Body of pancreas (tissue), 4 donors: ENCODE measurements at regions not wholly inside any gene's neighbourhood (a gene's known extent, or its start where the extent isn't known, plus 50 kb on each side); places are given as distances from the start of the nearest gene placed in this dataset.

Experiments used
- ATAC-seq: fragments of 150-250 bp; one replicate; pipeline ENCODE4 v1.9.1; 2016
- DNase-seq, 4 donors: peaks; one replicate each; pipeline ENCODE4 v3.0.0-alpha.2; 2019
- H3K27ac ChIP-seq, 4 donors: fragments of 200-600 bp; sonication (generic); 1 replicate in 3 of 4; 2 replicates in 1 of 4; pipeline versions ENCODE4 v1.5.1 to v1.6.1; 2016 to 2019; ENCODE audit warnings: mild to moderate bottlenecking in 1 of 4, mixed read lengths in 1 of 4, moderate library complexity in 1 of 4
- H3K27me3 ChIP-seq, 2 donors: fragments of 200-600 bp; sonication (generic); one replicate each; pipeline ENCODE4 v1.6.0; 2016; ENCODE audit warnings: mild to moderate bottlenecking in 1 of 2
- H3K36me3 ChIP-seq, 2 donors: fragments of 200-600 bp; sonication (generic); replicated peaks in 1 of 2; 2 replicates each; pipeline ENCODE4 v1.5.1; 2016; ENCODE audit warnings: low read depth in 2 of 2; ENCODE audit not compliant: insufficient read depth in 1 of 2
- H3K4me1 ChIP-seq: fragments of 200-600 bp; sonication (generic); one replicate; pipeline ENCODE4 v1.6.0; 2016
- H3K4me3 ChIP-seq, 2 donors: fragments of 200-600 bp; sonication (generic); 1 replicate in 1 of 2; 2 replicates in 1 of 2; pipeline ENCODE4 v1.5.1; 2016 to 2019
- H3K9me3 ChIP-seq, 3 donors: fragments of 200-600 bp; sonication (generic); 1 replicate in 2 of 3; 2 replicates in 1 of 3; pipeline ENCODE4 v1.5.1; 2016
- CTCF ChIP-seq, 7 experiments: fragments of 450-650 bp in 4 of 7; fragments of 200-600 bp in 3 of 7; sonication (generic) in 3 of 7; IDR thresholded peaks; one replicate each; pipeline ENCODE4 v1.5.1; 2016 to 2019; ENCODE audit warnings: antibody characterized with exemption in 7 of 7
- POLR2A ChIP-seq, 3 donors: fragments of 450-650 bp; IDR thresholded peaks; one replicate each; pipeline ENCODE4 v1.6.1; 2016; ENCODE audit warnings: antibody characterized with exemption in 3 of 3, mild to moderate bottlenecking in 2 of 3
- WGBS, 2 donors: methylation state at CpG; one replicate each; pipeline ENCODE4 v1.1.5; 2017; 5-methylcytosine and 5-hydroxymethylcytosine counted together
- intact Hi-C: fragments of 100-400 bp; cut with DNase I; formaldehyde crosslinking; loops from one replicate; pipeline ENCODE4 v1.15.1; 2023

- Histone ChIP-seq H3K9me3 (no peaks in the 10 kb centered on the region), H3K36me3 (no peaks in the 10 kb centered on the region), H3K27ac (no peak overlapping the region), H3K27me3 (no peaks in the 10 kb centered on the region), H3K4me1 (peaks cover 3% of the 10 kb centered on the region), H3K4me3 (no peak overlapping the region)
- intact Hi-C loops = no loop called here
- ATAC-seq = no peak
- DNase-seq = no peak
- TF ChIP-seq POLR2A (IDR thresholded peaks at IDR 0.05) = no peak
- TF ChIP-seq CTCF (IDR thresholded peaks at IDR 0.05) = no peak
- WGBS, 2 donors = 90 to 91% methylated on average over 3 of the region's 3 CpGs
Measured at GRCh38 chr13:90623318-90624011, 724.0 kb upstream of the MIR17HG start.

GRCh38 chr13:90627813-90628212 is 719.7 kb upstream of the MIR17HG start:
- WGBS, 2 donors = 81 to 96% methylated on average over 1 of the region's 1 CpG
- Histone ChIP-seq H3K36me3 (no peaks in the 10 kb centered on the region), H3K4me3 (no peak overlapping the region), H3K4me1 (no peaks in the 10 kb centered on the region), H3K9me3 (no peaks in the 10 kb centered on the region), H3K27ac (no peak overlapping the region), H3K27me3 (no peaks in the 10 kb centered on the region)
- DNase-seq (no peak), ATAC-seq (no peak)
- TF ChIP-seq CTCF (IDR thresholded peaks at IDR 0.05) (no peak), POLR2A (IDR thresholded peaks at IDR 0.05) (no peak)
- intact Hi-C loops = no loop called here

GRCh38 chr13:90628471-90628870 is 719.0 kb upstream of the MIR17HG start:
- DNase-seq (no peak), ATAC-seq (no peak)
- intact Hi-C loops = no loop called here
- no peaks in the 10 kb centered on the region for H3K9me3 ChIP-seq
- TF ChIP-seq CTCF (IDR thresholded peaks at IDR 0.05) (no peak), POLR2A (IDR thresholded peaks at IDR 0.05) (no peak)
- no peaks in the 10 kb centered on the region for H3K27me3 ChIP-seq
- no peaks in the 10 kb centered on the region for H3K36me3 ChIP-seq
- no peak overlapping the region for H3K4me3 ChIP-seq
- peaks cover 1% of the 10 kb centered on the region for H3K4me1 ChIP-seq
- WGBS, 2 donors = 89% methylated on average over 4 of the region's 4 CpGs
- H3K27ac ChIP-seq = no peak overlapping the region

- H3K9me3 ChIP-seq = no peaks in the 10 kb centered on the region
- intact Hi-C loops = no loop called here
Measured at GRCh38 chr13:90630716-90631115, 716.8 kb upstream of the MIR17HG start.

More at GRCh38 chr13:90630716-90631115, 716.8 kb upstream of the MIR17HG start:
- no peak overlapping the region for H3K27ac ChIP-seq
- WGBS, 2 donors = 88 to 93% methylated on average over 3 of the region's 3 CpGs
- peaks cover 10% of the 10 kb centered on the region for H3K4me1 ChIP-seq
- DNase-seq = no peak
- no peaks in the 10 kb centered on the region for H3K36me3 ChIP-seq
- TF ChIP-seq POLR2A (IDR thresholded peaks at IDR 0.05) (no peak), CTCF (IDR thresholded peaks at IDR 0.05) (no peak)
- H3K27me3 ChIP-seq = no peaks in the 10 kb centered on the region
- H3K4me3 ChIP-seq = no peak overlapping the region
- no peak for ATAC-seq
